HCT116 (cell line): ENCODE measurements at regions not wholly inside any gene's neighbourhood (a gene's known extent, or its start where the extent isn't known, plus 50 kb on each side); places are given as distances from the start of the nearest gene placed in this dataset.

Experiments used
- ATAC-seq: fragments of 200-7000 bp; cut with Tn5 transposase; 2 replicates; pipeline ENCODE4 v1.9.1; 2020; ENCODE audit warnings: mild to moderate bottlenecking, moderate library complexity
- BruUV-seq: library from RNA; stranded (reverse); fragments of 400-500 nt; replicated peaks from 2 replicates; lab custom pipeline; 2021; lab: Mats Ljungman, UMichigan
- CTCF ChIA-PET: fragments of 300-600 bp; sonication (Branson Sonifier 250); formaldehyde crosslinking; loops from one replicate; lab custom pipeline; 2021; ENCODE audit warnings: antibody characterized with exemption; lab: Charles Lee
- POLR2A ChIA-PET: fragments of 300-600, 350-600 bp; sonication (Branson Sonifier 250); formaldehyde crosslinking; loops from one replicate; lab custom pipeline; 2021; ENCODE audit warnings: antibody characterized with exemption; lab: Charles Lee
- RAD21 ChIA-PET, 2 experiments: fragments of 300-600 bp; sonication (Branson Sonifier 250); formaldehyde crosslinking; loops; one replicate each; lab custom pipeline; 2023; ENCODE audit warnings: low total read pairs in 2 of 2; ENCODE audit not compliant: uncharacterized antibody in 2 of 2, unreplicated experiment in 2 of 2, low non-redundant PET in 1 of 2; lab: Charles Lee
- DNase-seq: peaks from one replicate; pipeline ENCODE4 v3.0.0-alpha.2; 2010; ENCODE audit warnings: low read depth, low spot score
- H2AFZ ChIP-seq: fragments of 200-600 bp; shearing (Covaris generic), sonication (generic); 2 replicates; pipeline ENCODE4 v1.6.1; 2017; ENCODE audit warnings: low read depth, mixed run types, mixed read lengths, antibody characterized with exemption, low read length; ENCODE audit not compliant: poor library complexity, severe bottlenecking
- H3K27ac ChIP-seq: 2 replicates; pipeline ENCODE4 v1.5.1; 2012; ENCODE audit warnings: low read depth, low read length
- H3K27me3 ChIP-seq: fragments of 200-600 bp; sonication (generic); 2 replicates; pipeline ENCODE4 v1.6.1; 2016; ENCODE audit warnings: mixed run types, low read length, mixed read lengths; ENCODE audit not compliant: insufficient read depth
- H3K36me3 ChIP-seq, 2 experiments: fragments of 200-500 bp in 1 of 2; fragments of 200-600 bp in 1 of 2; sonication (Bioruptor generic) in 1 of 2; sonication (generic) in 1 of 2; 2 replicates each; pipeline versions ENCODE4 v1.5.1 to v1.6.1; 2014 to 2016; ENCODE audit warnings: low read length in 2 of 2, inconsistent platforms in 1 of 2, mixed read lengths in 1 of 2, mixed run types in 1 of 2; ENCODE audit not compliant: insufficient read depth in 2 of 2, control insufficient read depth in 1 of 2
- H3K4me1 ChIP-seq, 2 experiments: fragments of 200-600 bp in 1 of 2; sonication (generic) in 1 of 2; 2 replicates each; pipeline versions ENCODE4 v1.5.1 to v1.6.1; 2012 to 2017; ENCODE audit warnings: low read length in 2 of 2, inconsistent platforms in 1 of 2, mild to moderate bottlenecking in 1 of 2, mixed read lengths in 1 of 2, mixed run types in 1 of 2, moderate library complexity in 1 of 2; ENCODE audit not compliant: insufficient read depth in 2 of 2, control insufficient read depth in 1 of 2
- H3K4me2 ChIP-seq: fragments of 200-600 bp; sonication (generic); 2 replicates; pipeline ENCODE4 v1.6.1; 2017; ENCODE audit warnings: mixed run types, low read length, mixed read lengths
- H3K4me3 ChIP-seq, 2 experiments: fragments of 200-600 bp in 1 of 2; sonication (generic) in 1 of 2; replicated peaks in 1 of 2; 2 replicates each; pipeline ENCODE4 v1.5.1; 2011 to 2016; ENCODE audit warnings: low read length in 2 of 2, control low read depth in 1 of 2, low read depth in 1 of 2, mild to moderate bottlenecking in 1 of 2, mixed read lengths in 1 of 2, mixed run types in 1 of 2
- H3K79me2 ChIP-seq: fragments of 200-600 bp; sonication (generic); 2 replicates; pipeline ENCODE4 v1.6.1; 2017; ENCODE audit warnings: mild to moderate bottlenecking, mixed run types, low read length, moderate library complexity, mixed read lengths; ENCODE audit not compliant: insufficient read depth
- H3K9ac ChIP-seq: fragments of 200-600 bp; sonication (generic); 2 replicates; pipeline ENCODE4 v1.6.1; 2016; ENCODE audit warnings: low read length, mixed read lengths
- H3K9me2 ChIP-seq: fragments of 200-600 bp; sonication (generic), shearing (Covaris generic); 2 replicates; pipeline ENCODE4 v1.6.1; 2017; ENCODE audit warnings: mixed run types, mild to moderate bottlenecking, moderate library complexity; ENCODE audit not compliant: insufficient read depth
- H3K9me3 ChIP-seq, 2 experiments: fragments of 200-500 bp in 1 of 2; fragments of 200-600 bp in 1 of 2; sonication (Bioruptor generic) in 1 of 2; sonication (generic) in 1 of 2; 2 replicates each; pipeline ENCODE4 v1.6.1; 2014 to 2017; ENCODE audit warnings: low read length in 2 of 2, mixed read lengths in 2 of 2, inconsistent platforms in 1 of 2, low read depth in 1 of 2, mild to moderate bottlenecking in 1 of 2, mixed run types in 1 of 2, moderate library complexity in 1 of 2; ENCODE audit not compliant: control insufficient read depth in 1 of 2, insufficient read depth in 1 of 2
- H4K20me1 ChIP-seq: fragments of 200-600 bp; sonication (generic), shearing (Covaris generic); 2 replicates; pipeline ENCODE4 v1.6.1; 2017; ENCODE audit warnings: mixed run types, mild to moderate bottlenecking, moderate library complexity; ENCODE audit not compliant: insufficient read depth
- CEBPB ChIP-seq: IDR thresholded peaks from 2 replicates; pipeline ENCODE4 v1.6.1; 2012; ENCODE audit warnings: low read depth
- EGR1 ChIP-seq: IDR thresholded peaks from 2 replicates; pipeline ENCODE4 v1.6.1; 2012; ENCODE audit warnings: low read depth
- ELF1 ChIP-seq: IDR thresholded peaks from 2 replicates; pipeline ENCODE4 v1.6.1; 2012; ENCODE audit warnings: low read depth, borderline replicate concordance
- EZH2 ChIP-seq: fragments of 200-600 bp; sonication (generic); IDR thresholded peaks from 2 replicates; pipeline ENCODE4 v1.6.1; 2017; ENCODE audit warnings: antibody characterized with exemption, mixed run types
- EZH2phosphoT487 ChIP-seq: fragments of 200-600 bp; IDR thresholded peaks from 2 replicates; pipeline ENCODE4 v1.6.1; 2018; ENCODE audit warnings: antibody characterized with exemption, borderline replicate concordance
- JUND ChIP-seq: IDR thresholded peaks from 2 replicates; pipeline ENCODE4 v1.6.1; 2012
- POLR2AphosphoS5 ChIP-seq: IDR thresholded peaks from 2 replicates; pipeline ENCODE4 v1.6.1; 2011; ENCODE audit warnings: mild to moderate bottlenecking, low read depth, low read length, moderate library complexity
- SIN3A ChIP-seq: IDR thresholded peaks from 2 replicates; pipeline ENCODE4 v1.6.1; 2012; ENCODE audit warnings: low read depth
- SP1 ChIP-seq: IDR thresholded peaks from 2 replicates; pipeline ENCODE4 v1.6.1; 2012; ENCODE audit warnings: low read depth
- YY1 ChIP-seq: IDR thresholded peaks from 2 replicates; pipeline ENCODE4 v1.6.1; 2011; ENCODE audit warnings: low read length, low read depth, moderate library complexity, mild to moderate bottlenecking; ENCODE audit not compliant: insufficient replicate concordance; ENCODE audit errors: extremely low read depth
- ZNF274 ChIP-seq: fragments of 200-500 bp; sonication (Bioruptor generic); IDR thresholded peaks from 2 replicates; pipeline ENCODE4 v1.6.1; 2014; ENCODE audit warnings: mild to moderate bottlenecking, low read depth, low read length, inconsistent platforms
- intact Hi-C: fragments of 100-400 bp; cut with micrococcal nuclease; formaldehyde crosslinking; loops from 2 replicates; pipeline ENCODE4 v1.10.0; 2022
- TF ChIP-seq, protein P1 (sequence below): IDR thresholded peaks from 2 replicates; pipeline ENCODE4 v1.6.1; 2012
- TF ChIP-seq, protein P2 (sequence below), 3 experiments: fragments of 200-600 bp in 1 of 3; sonication (generic) in 1 of 3; IDR thresholded peaks in 2 of 3; conservative IDR thresholded peaks in 1 of 3; 2 replicates each; pipeline ENCODE4 v1.5.1; 2012 to 2017; ENCODE audit warnings: low read depth in 2 of 3, low read length in 2 of 3, antibody characterized with exemption in 1 of 3, borderline replicate concordance in 1 of 3, control low read depth in 1 of 3, mild to moderate bottlenecking in 1 of 3, mixed read lengths in 1 of 3, mixed run types in 1 of 3, moderate library complexity in 1 of 3; ENCODE audit not compliant: insufficient read depth in 1 of 3
- TF ChIP-seq, protein P3 (sequence below): IDR thresholded peaks from 2 replicates; pipeline ENCODE4 v1.6.1; 2012; ENCODE audit warnings: low read depth

DNA sequence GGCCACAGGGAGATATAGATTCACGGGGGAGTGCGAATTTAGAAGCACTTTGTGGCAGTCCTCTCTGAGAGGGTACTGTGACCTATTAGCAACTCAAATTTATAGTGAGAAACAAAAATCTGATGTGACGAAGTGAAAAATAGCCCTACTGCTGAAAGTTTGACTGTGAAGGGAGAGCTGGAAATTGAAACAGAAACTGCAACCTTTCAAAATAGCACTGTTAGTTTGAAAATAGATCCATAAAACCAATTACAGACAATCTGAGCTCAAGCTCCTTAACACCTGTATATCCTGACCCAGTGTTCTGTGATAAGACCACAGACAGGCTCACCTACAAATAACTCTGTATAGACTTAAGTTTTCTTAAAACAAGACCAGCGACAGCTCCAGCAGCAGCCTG, 420.1 kb downstream of the IRX1 start:
- intact Hi-C loops, result no loop called here
- Histone ChIP-seq H3K4me1 (no peaks in the 10 kb centered on the region), H3K79me2 (no peaks in the 10 kb centered on the region), H3K27ac (no peak overlapping the region), H3K4me2 (no peak overlapping the region), H3K9me2 (no peaks in the 10 kb centered on the region), H4K20me1 (no peaks in the 10 kb centered on the region), H2AFZ (no peak overlapping the region), H3K9ac (no peak overlapping the region), H3K36me3 (no peaks in the 10 kb centered on the region), H3K9me3 (peaks cover 0 to 13% of the 10 kb centered on the region in 2 experiments; a peak in 2 of 4 replicates), H3K4me3 (no peak overlapping the region), H3K27me3 (no peaks in the 10 kb centered on the region)
- CTCF ChIA-PET, result no interaction called here
- no TSS peak for BruUV-seq
- DNase-seq (no peak), ATAC-seq (no peak)
- POLR2A ChIA-PET, result no interaction called here
- TF ChIP-seq EZH2phosphoT487 (no peak), ZNF274 (no peak), SP1 (no peak)
- TF ChIP-seq, protein P1, sequence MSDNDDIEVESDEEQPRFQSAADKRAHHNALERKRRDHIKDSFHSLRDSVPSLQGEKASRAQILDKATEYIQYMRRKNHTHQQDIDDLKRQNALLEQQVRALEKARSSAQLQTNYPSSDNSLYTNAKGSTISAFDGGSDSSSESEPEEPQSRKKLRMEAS, result no peak
- RAD21 ChIA-PET, result no interaction called here

DNA sequence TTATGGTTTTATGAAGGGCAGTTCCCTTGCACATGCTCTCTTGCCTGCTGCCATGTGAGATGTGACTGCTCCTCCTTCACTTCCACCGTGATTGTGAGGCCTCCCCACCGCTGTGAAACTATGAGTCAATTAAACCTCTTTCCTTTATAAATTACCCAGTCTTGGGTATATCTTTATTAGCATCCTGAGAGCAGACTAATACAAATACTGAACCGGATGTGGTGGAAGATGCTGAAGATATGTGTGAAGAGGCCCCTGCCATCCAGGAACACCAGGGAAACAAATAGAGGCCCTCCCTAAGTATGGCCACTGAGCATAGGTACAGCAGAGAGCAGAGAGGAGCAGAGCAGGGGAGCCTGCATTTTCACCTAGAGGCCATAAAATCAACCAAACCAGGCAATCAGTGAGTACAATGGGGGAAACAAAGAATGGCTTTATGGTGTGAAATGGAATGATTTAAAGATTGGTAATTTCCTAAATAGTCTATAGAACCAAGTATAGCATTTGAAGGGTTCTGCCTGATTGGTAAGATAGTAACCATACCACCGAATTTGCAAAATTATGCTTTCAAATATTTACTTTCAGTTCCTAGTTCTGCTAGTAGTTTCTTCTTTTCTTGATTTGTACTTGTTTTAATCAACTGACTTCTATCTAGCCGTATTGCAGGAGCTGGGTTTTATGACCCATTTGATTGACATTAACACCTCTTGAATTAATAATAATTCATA, 421.6 kb downstream of the IRX1 start:
- ATAC-seq (no peak), DNase-seq (no peak)
- peaks cover 0 to 7% of the 10 kb centered on the region in 2 experiments; a peak in 2 of 4 replicates for H3K9me3 ChIP-seq
- CTCF ChIA-PET, result no interaction called here
- H3K4me1 ChIP-seq, result no peaks in the 10 kb centered on the region
- no peak overlapping the region for H3K4me3 ChIP-seq
- H3K9me2 ChIP-seq, result no peaks in the 10 kb centered on the region
- intact Hi-C loops, result no loop called here
- RAD21 ChIA-PET, result no interaction called here
- H3K4me2 ChIP-seq, result no peak overlapping the region
- H3K79me2 ChIP-seq, result no peaks in the 10 kb centered on the region
- no TSS peak for BruUV-seq
- no peaks in the 10 kb centered on the region for H4K20me1 ChIP-seq
- no peak overlapping the region for H3K9ac ChIP-seq
- no peaks in the 10 kb centered on the region for H3K27me3 ChIP-seq
- POLR2A ChIA-PET, result no interaction called here
- H2AFZ ChIP-seq, result no peak overlapping the region
- H3K27ac ChIP-seq, result no peak overlapping the region
- no peaks in the 10 kb centered on the region for H3K36me3 ChIP-seq
- no peak for TF ChIP-seq YY1
- no peak for TF ChIP-seq CEBPB
- TF ChIP-seq, protein P1, result no peak
- TF ChIP-seq ELF1, result no peak
- TF ChIP-seq, protein P2, sequence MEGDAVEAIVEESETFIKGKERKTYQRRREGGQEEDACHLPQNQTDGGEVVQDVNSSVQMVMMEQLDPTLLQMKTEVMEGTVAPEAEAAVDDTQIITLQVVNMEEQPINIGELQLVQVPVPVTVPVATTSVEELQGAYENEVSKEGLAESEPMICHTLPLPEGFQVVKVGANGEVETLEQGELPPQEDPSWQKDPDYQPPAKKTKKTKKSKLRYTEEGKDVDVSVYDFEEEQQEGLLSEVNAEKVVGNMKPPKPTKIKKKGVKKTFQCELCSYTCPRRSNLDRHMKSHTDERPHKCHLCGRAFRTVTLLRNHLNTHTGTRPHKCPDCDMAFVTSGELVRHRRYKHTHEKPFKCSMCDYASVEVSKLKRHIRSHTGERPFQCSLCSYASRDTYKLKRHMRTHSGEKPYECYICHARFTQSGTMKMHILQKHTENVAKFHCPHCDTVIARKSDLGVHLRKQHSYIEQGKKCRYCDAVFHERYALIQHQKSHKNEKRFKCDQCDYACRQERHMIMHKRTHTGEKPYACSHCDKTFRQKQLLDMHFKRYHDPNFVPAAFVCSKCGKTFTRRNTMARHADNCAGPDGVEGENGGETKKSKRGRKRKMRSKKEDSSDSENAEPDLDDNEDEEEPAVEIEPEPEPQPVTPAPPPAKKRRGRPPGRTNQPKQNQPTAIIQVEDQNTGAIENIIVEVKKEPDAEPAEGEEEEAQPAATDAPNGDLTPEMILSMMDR (IDR thresholded peaks at IDR 0.05 in 2 of 3, conservative IDR thresholded peaks at IDR 0.05 in 1 of 3; ENCODE audit: borderline replicate concordance in 1 of 3, insufficient read depth in 1 of 3, low read depth in 2 of 3, low read length in 2 of 3), result no peak
- TF ChIP-seq EGR1, result no peak
- TF ChIP-seq JUND, result no peak
- TF ChIP-seq POLR2AphosphoS5, result no peak
- TF ChIP-seq, protein P3, sequence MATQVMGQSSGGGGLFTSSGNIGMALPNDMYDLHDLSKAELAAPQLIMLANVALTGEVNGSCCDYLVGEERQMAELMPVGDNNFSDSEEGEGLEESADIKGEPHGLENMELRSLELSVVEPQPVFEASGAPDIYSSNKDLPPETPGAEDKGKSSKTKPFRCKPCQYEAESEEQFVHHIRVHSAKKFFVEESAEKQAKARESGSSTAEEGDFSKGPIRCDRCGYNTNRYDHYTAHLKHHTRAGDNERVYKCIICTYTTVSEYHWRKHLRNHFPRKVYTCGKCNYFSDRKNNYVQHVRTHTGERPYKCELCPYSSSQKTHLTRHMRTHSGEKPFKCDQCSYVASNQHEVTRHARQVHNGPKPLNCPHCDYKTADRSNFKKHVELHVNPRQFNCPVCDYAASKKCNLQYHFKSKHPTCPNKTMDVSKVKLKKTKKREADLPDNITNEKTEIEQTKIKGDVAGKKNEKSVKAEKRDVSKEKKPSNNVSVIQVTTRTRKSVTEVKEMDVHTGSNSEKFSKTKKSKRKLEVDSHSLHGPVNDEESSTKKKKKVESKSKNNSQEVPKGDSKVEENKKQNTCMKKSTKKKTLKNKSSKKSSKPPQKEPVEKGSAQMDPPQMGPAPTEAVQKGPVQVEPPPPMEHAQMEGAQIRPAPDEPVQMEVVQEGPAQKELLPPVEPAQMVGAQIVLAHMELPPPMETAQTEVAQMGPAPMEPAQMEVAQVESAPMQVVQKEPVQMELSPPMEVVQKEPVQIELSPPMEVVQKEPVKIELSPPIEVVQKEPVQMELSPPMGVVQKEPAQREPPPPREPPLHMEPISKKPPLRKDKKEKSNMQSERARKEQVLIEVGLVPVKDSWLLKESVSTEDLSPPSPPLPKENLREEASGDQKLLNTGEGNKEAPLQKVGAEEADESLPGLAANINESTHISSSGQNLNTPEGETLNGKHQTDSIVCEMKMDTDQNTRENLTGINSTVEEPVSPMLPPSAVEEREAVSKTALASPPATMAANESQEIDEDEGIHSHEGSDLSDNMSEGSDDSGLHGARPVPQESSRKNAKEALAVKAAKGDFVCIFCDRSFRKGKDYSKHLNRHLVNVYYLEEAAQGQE, result no peak
- no peak for TF ChIP-seq EZH2
- TF ChIP-seq SIN3A, result no peak
